ENCODE measurements at regions not wholly inside any gene's neighbourhood (a gene's known extent, or its start where the extent isn't known, plus 50 kb on each side); places are given as distances from the start of the nearest gene placed in this dataset.

DNA sequence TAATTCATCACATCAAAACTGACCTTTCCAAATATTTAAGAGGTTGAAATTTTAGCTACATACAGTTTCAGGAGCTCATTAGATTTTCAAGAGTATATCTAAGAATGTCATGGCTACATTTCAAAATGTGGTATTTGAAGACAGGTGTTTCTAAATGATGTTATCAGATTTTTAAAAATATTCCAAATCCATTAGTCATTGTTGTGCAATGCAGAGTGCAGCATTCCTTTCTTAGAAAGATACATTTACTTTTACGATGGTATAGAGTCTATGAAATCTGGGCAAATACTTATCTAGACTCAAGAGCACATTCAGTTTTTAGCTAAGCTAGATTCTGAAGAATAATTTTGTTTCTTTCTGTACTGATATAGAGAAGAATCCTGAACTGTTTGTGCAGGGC is 230.3 kb downstream of the CHRM3 start:
- intact Hi-C loops (cut with micrococcal nuclease), result no loop called here
- POLR2A ChIA-PET (ENCODE audit: unreplicated experiment), result no interaction called here

More for the DNA sequence above, 230.3 kb downstream of the CHRM3 start:
- Histone ChIP-seq H2AFZ (replicated peaks; ENCODE audit: low read length, poor library complexity) (no peak overlapping the region), H3K23ac (ENCODE audit: low read depth, low read length) (no peak overlapping the region), H2BK120ac (ENCODE audit: low read depth, low read length) (no peak overlapping the region), H3K4ac (ENCODE audit: low read depth, low read length) (no peak overlapping the region), H3K4me2 (ENCODE audit: low read depth, low read length) (no peak overlapping the region), H3K56ac (ENCODE audit: extremely low read depth, insufficient read depth, low read length) (no peak overlapping the region), H2BK15ac (ENCODE audit: low read depth, low read length) (no peak overlapping the region), H3K4me1 (ENCODE audit: control insufficient read depth, insufficient read depth, low read length) (no peaks in the 10 kb centered on the region), H3K9me1 (ENCODE audit: insufficient read depth, low read length) (no peaks in the 10 kb centered on the region), H3K27ac (ENCODE audit: insufficient read depth, low read length) (no peak overlapping the region), H2BK20ac (ENCODE audit: low read depth, low read length) (no peak overlapping the region), H4K20me1 (ENCODE audit: insufficient read depth, low read length) (no peaks in the 10 kb centered on the region), H3K79me1 (ENCODE audit: low read depth in 1 of 2, low read length in 2 of 2) (no peaks in the 10 kb centered on the region), H3K9me3 (ENCODE audit: control insufficient read depth, insufficient read depth, low read length) (peaks cover 4% of the 10 kb centered on the region), H3K18ac (ENCODE audit: low read depth, low read length) (no peak overlapping the region), H4K5ac (ENCODE audit: low read depth, low read length) (no peak overlapping the region), H4K8ac (ENCODE audit: low read depth in 2 of 2, low read length in 2 of 2) (no peak overlapping the region), H3K9ac (ENCODE audit: low read depth, low read length) (no peak overlapping the region), H2AK9ac (replicated peaks; ENCODE audit: low read depth, low read length, poor library complexity) (no peak overlapping the region), H2BK5ac (ENCODE audit: low read depth, low read length, poor library complexity, severe bottlenecking) (no peak overlapping the region), H3K14ac (replicated peaks; ENCODE audit: low read depth, low read length) (no peak overlapping the region), H2AK5ac (ENCODE audit: low read depth, low read length) (no peak overlapping the region), H3K4me3 (ENCODE audit: insufficient read depth, low read depth, low read length) (no peak overlapping the region), H3K27me3 (ENCODE audit: control insufficient read depth, insufficient read depth, low read length) (no peaks in the 10 kb centered on the region), H4K91ac (ENCODE audit: insufficient read depth, low read depth, low read length) (no peak overlapping the region), H3K36me3 (ENCODE audit: control insufficient read depth, insufficient read depth, low read length) (no peaks in the 10 kb centered on the region)
- CTCF ChIA-PET, result no interaction called here
- no peak for DNase-seq
- no CpG with 5 or more reads among the region's 1 CpG for WGBS, 2 experiments (ENCODE audit: extremely low coverage in 2 of 2, insufficient read length in 1 of 2)
- TF ChIP-seq, protein P1, sequence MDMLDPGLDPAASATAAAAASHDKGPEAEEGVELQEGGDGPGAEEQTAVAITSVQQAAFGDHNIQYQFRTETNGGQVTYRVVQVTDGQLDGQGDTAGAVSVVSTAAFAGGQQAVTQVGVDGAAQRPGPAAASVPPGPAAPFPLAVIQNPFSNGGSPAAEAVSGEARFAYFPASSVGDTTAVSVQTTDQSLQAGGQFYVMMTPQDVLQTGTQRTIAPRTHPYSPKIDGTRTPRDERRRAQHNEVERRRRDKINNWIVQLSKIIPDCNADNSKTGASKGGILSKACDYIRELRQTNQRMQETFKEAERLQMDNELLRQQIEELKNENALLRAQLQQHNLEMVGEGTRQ (IDR thresholded peaks at IDR 0.05; ENCODE audit: low read depth, low read length), result no peak
- TF ChIP-seq SMC3 (IDR thresholded peaks at IDR 0.05; ENCODE audit: low read depth, low read length) (no peak), BHLHE40 (IDR thresholded peaks at IDR 0.05; ENCODE audit: low read depth, low read length) (no peak), FOS (IDR thresholded peaks at IDR 0.05; ENCODE audit: low read depth, low read length) (no peak), RFX5 (IDR thresholded peaks at IDR 0.05; ENCODE audit: low read depth, low read length) (no peak), CHD1 (IDR thresholded peaks at IDR 0.05; ENCODE audit: low read depth, low read length) (no peak), POLR2A (IDR thresholded peaks at IDR 0.05; ENCODE audit: low read depth, low read length) (no peak), RAD21 (IDR thresholded peaks at IDR 0.05; ENCODE audit: low read length) (no peak), MXI1 (IDR thresholded peaks at IDR 0.05; ENCODE audit: borderline replicate concordance, low read depth, low read length) (no peak), MAZ (IDR thresholded peaks at IDR 0.05; ENCODE audit: borderline replicate concordance, low read depth, low read length) (no peak), CEBPB (IDR thresholded peaks at IDR 0.05; ENCODE audit: low read depth, low read length) (no peak), RCOR1 (IDR thresholded peaks at IDR 0.05; ENCODE audit: insufficient replicate concordance, low read length) (no peak), MAFK (IDR thresholded peaks at IDR 0.05; ENCODE audit: low read depth, low read length) (no peak), NFE2L2 (IDR thresholded peaks at IDR 0.05; ENCODE audit: low read depth, low read length) (no peak)
- TF ChIP-seq, protein P2, sequence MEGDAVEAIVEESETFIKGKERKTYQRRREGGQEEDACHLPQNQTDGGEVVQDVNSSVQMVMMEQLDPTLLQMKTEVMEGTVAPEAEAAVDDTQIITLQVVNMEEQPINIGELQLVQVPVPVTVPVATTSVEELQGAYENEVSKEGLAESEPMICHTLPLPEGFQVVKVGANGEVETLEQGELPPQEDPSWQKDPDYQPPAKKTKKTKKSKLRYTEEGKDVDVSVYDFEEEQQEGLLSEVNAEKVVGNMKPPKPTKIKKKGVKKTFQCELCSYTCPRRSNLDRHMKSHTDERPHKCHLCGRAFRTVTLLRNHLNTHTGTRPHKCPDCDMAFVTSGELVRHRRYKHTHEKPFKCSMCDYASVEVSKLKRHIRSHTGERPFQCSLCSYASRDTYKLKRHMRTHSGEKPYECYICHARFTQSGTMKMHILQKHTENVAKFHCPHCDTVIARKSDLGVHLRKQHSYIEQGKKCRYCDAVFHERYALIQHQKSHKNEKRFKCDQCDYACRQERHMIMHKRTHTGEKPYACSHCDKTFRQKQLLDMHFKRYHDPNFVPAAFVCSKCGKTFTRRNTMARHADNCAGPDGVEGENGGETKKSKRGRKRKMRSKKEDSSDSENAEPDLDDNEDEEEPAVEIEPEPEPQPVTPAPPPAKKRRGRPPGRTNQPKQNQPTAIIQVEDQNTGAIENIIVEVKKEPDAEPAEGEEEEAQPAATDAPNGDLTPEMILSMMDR (conservative IDR thresholded peaks at IDR 0.05; ENCODE audit: low read depth, low read length), result no peak
- TF ChIP-seq, protein P3, sequence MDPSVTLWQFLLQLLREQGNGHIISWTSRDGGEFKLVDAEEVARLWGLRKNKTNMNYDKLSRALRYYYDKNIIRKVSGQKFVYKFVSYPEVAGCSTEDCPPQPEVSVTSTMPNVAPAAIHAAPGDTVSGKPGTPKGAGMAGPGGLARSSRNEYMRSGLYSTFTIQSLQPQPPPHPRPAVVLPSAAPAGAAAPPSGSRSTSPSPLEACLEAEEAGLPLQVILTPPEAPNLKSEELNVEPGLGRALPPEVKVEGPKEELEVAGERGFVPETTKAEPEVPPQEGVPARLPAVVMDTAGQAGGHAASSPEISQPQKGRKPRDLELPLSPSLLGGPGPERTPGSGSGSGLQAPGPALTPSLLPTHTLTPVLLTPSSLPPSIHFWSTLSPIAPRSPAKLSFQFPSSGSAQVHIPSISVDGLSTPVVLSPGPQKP (IDR thresholded peaks at IDR 0.05; ENCODE audit: borderline replicate concordance, low read depth, low read length), result no peak
- dilution Hi-C loops (cut with HindIII; ENCODE audit: low sequenced_read_pairs, unreplicated experiment) (no loop called here), in situ Hi-C loops (cut with MboI; ENCODE audit: low sequenced_read_pairs) (no loop called here)
- no TSS peak for BruUV-seq (replicated peaks)
- ATAC-seq (ENCODE audit: low read depth), result no peak

Data from IMR-90 (cell line).